Caco-2 (cell line): ENCODE measurements at regions not wholly inside any gene's neighbourhood (a gene's known extent, or its start where the extent isn't known, plus 50 kb on each side); places are given as distances from the start of the nearest gene placed in this dataset.

Experiments
- BruUV-seq: library from RNA; stranded (reverse); fragments of 400-500 nt; replicated peaks from 2 replicates; lab custom pipeline; 2021; lab: Mats Ljungman, UMichigan
- CTCF ChIA-PET: fragments of 300-600 bp; sonication (Branson Sonifier 250); formaldehyde crosslinking; loops from one replicate; lab custom pipeline; 2022; ENCODE audit warnings: antibody characterized with exemption; lab: Charles Lee
- POLR2A ChIA-PET: fragments of 300-600 bp; sonication (Branson Sonifier 250); formaldehyde crosslinking; loops from one replicate; lab custom pipeline; 2022; ENCODE audit warnings: antibody characterized with exemption; lab: Charles Lee
- DNase-seq, 2 experiments: peaks; one replicate each; pipeline versions ENCODE4 v3.0.0 to v3.0.0-alpha.2; 2020 to 2022
- H3K27me3 ChIP-seq: replicated peaks from 2 replicates; pipeline ENCODE4 v1.6.0; 2011; ENCODE audit warnings: low read length; ENCODE audit not compliant: control insufficient read depth, insufficient read depth
- H3K36me3 ChIP-seq: 2 replicates; pipeline ENCODE4 v1.5.1; 2011; ENCODE audit warnings: low read length; ENCODE audit not compliant: control insufficient read depth, insufficient read depth
- H3K4me1 ChIP-seq: fragments of 250-450 bp; sonication (Bioruptor Pico); 2 replicates; pipeline ENCODE4 v1.5.1; 2020; ENCODE audit warnings: mild to moderate bottlenecking
- H3K4me3 ChIP-seq: 2 replicates; pipeline ENCODE4 v1.5.1; 2011; ENCODE audit warnings: low read depth, mild to moderate bottlenecking, control low read depth, low read length
- H3K9me3 ChIP-seq: fragments of 250-450 bp; sonication (Bioruptor Pico); 2 replicates; pipeline ENCODE4 v1.5.1; 2020; ENCODE audit warnings: mild to moderate bottlenecking, moderate library complexity
- H3K27ac Mint-ChIP-seq: one replicate; pipeline ENCODE4 v1.8.0; 2022; ENCODE audit warnings: mixed read lengths; ENCODE audit not compliant: unreplicated experiment
- H3K27me3 Mint-ChIP-seq: one replicate; pipeline ENCODE4 v1.8.0; 2022; ENCODE audit warnings: mixed read lengths; ENCODE audit not compliant: insufficient read depth, unreplicated experiment
- H3K36me3 Mint-ChIP-seq: one replicate; pipeline ENCODE4 v1.8.0; 2022; ENCODE audit warnings: mild to moderate bottlenecking, mixed read lengths; ENCODE audit not compliant: insufficient read depth, unreplicated experiment
- H3K4me1 Mint-ChIP-seq: one replicate; pipeline ENCODE4 v1.8.0; 2022; ENCODE audit warnings: low read depth, mixed read lengths; ENCODE audit not compliant: unreplicated experiment
- H3K4me3 Mint-ChIP-seq: one replicate; pipeline ENCODE4 v1.8.0; 2022; ENCODE audit warnings: mild to moderate bottlenecking, moderate library complexity, mixed read lengths; ENCODE audit not compliant: unreplicated experiment
- H3K9me3 Mint-ChIP-seq: one replicate; pipeline ENCODE4 v1.8.0; 2022; ENCODE audit warnings: mixed read lengths; ENCODE audit not compliant: unreplicated experiment
- intact Hi-C: fragments of 100-400 bp; cut with micrococcal nuclease; formaldehyde crosslinking; loops from one replicate; pipeline ENCODE4 v1.10.0; 2022; ENCODE audit not compliant: unreplicated experiment
- TF ChIP-seq, protein P1 (sequence below), 2 experiments: fragments of 200-600 bp in 1 of 2; IDR thresholded peaks; 1 replicate in 1 of 2; 2 replicates in 1 of 2; pipeline versions ENCODE4 v1.5.1 to v1.8.0; 2011 to 2022; ENCODE audit warnings: antibody characterized with exemption in 1 of 2, control low read depth in 1 of 2, inconsistent platforms in 1 of 2, low read depth in 1 of 2, low read length in 1 of 2, mild to moderate bottlenecking in 1 of 2, moderate library complexity in 1 of 2; ENCODE audit not compliant: insufficient read depth in 1 of 2, severe bottlenecking in 1 of 2, unreplicated experiment in 1 of 2

DNA sequence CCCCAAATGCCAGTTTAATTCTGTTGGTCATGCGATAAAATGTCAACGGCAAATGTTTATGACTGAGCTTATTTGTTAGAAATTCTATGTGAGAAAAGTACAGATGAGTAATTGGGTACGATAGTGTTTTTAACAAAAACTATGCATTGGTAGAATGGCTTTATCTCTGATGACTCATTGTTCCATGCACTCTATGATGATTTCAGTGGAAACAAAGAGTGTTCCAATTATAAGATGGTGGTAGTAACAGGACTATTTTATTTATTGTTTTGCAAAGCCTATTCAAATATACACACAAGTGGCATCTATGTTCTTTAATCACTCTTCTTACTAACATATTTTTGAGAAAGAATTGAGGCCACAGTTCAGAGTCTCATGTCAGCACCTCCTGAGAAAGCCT is 353.7 kb upstream of the IRX2 start:
- H3K27ac Mint-ChIP-seq = no peak overlapping the region
- H3K36me3 ChIP-seq = no peaks in the 10 kb centered on the region
- no peak for DNase-seq
- H3K27me3 ChIP-seq = no peaks in the 10 kb centered on the region
- ChIA-PET CTCF (no interaction called here), POLR2A (no interaction called here)
- H3K4me1 Mint-ChIP-seq = no peaks in the 10 kb centered on the region
- no peaks in the 10 kb centered on the region for H3K36me3 Mint-ChIP-seq
- H3K4me1 ChIP-seq = no peaks in the 10 kb centered on the region
- H3K4me3 Mint-ChIP-seq = no peak overlapping the region
- H3K4me3 ChIP-seq = no peak overlapping the region
- intact Hi-C loops = no loop called here
- no peaks in the 10 kb centered on the region for H3K9me3 ChIP-seq
- no TSS peak for BruUV-seq
- TF ChIP-seq, protein P1, sequence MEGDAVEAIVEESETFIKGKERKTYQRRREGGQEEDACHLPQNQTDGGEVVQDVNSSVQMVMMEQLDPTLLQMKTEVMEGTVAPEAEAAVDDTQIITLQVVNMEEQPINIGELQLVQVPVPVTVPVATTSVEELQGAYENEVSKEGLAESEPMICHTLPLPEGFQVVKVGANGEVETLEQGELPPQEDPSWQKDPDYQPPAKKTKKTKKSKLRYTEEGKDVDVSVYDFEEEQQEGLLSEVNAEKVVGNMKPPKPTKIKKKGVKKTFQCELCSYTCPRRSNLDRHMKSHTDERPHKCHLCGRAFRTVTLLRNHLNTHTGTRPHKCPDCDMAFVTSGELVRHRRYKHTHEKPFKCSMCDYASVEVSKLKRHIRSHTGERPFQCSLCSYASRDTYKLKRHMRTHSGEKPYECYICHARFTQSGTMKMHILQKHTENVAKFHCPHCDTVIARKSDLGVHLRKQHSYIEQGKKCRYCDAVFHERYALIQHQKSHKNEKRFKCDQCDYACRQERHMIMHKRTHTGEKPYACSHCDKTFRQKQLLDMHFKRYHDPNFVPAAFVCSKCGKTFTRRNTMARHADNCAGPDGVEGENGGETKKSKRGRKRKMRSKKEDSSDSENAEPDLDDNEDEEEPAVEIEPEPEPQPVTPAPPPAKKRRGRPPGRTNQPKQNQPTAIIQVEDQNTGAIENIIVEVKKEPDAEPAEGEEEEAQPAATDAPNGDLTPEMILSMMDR (IDR thresholded peaks at IDR 0.05; ENCODE audit: insufficient read depth in 1 of 2, low read depth in 1 of 2, low read length in 1 of 2, severe bottlenecking in 1 of 2, unreplicated experiment in 1 of 2) = no peak
- no peaks in the 10 kb centered on the region for H3K9me3 Mint-ChIP-seq
- H3K27me3 Mint-ChIP-seq = no peaks in the 10 kb centered on the region

DNA sequence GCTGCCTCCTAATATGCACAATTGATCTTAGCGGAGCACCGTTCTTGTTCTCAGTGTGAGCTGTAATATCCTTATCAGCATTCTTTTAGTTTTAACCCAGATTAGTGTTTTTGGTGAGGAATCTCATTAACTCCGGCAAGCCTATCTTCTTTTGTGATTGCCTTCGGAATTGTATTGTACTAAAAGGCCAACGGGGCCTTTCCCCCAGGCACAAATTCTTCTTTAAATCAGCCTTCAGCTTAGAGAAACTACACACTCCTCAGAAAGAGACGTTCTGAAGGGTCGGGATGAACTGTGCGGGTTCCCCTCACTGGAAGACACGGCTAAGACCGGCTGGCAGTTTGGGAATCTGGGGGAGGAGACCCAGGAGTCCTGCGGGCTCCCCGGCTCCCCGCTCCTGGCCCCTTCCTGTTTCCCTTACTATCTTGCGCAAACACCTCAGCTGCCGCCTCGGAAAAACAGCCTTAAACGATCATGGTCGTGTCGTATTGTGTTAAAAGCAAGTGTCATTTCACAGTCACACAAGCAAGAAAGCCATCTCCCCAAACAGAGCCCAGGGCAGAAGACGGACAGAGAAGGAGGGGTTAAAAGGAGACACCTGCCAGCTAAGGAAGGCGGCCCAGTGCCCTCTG is 353.1 kb upstream of the IRX2 start:
- H3K4me3 ChIP-seq = no peak overlapping the region
- Mint-ChIP-seq H3K4me3 (peak overlapping the region; percentile 10), H3K27me3 (no peaks in the 10 kb centered on the region), H3K4me1 (no peaks in the 10 kb centered on the region), H3K27ac (no peak overlapping the region), H3K9me3 (no peaks in the 10 kb centered on the region), H3K36me3 (no peaks in the 10 kb centered on the region)
- no peaks in the 10 kb centered on the region for H3K4me1 ChIP-seq
- no TSS peak for BruUV-seq
- ChIA-PET CTCF (no interaction called here), POLR2A (no interaction called here)
- no peaks in the 10 kb centered on the region for H3K9me3 ChIP-seq
- no peak for DNase-seq
- no peaks in the 10 kb centered on the region for H3K27me3 ChIP-seq
- intact Hi-C loops = no loop called here
- TF ChIP-seq, protein P1 (IDR thresholded peaks at IDR 0.05; ENCODE audit: insufficient read depth in 1 of 2, low read depth in 1 of 2, low read length in 1 of 2, severe bottlenecking in 1 of 2, unreplicated experiment in 1 of 2) = no peak
- no peaks in the 10 kb centered on the region for H3K36me3 ChIP-seq

DNA sequence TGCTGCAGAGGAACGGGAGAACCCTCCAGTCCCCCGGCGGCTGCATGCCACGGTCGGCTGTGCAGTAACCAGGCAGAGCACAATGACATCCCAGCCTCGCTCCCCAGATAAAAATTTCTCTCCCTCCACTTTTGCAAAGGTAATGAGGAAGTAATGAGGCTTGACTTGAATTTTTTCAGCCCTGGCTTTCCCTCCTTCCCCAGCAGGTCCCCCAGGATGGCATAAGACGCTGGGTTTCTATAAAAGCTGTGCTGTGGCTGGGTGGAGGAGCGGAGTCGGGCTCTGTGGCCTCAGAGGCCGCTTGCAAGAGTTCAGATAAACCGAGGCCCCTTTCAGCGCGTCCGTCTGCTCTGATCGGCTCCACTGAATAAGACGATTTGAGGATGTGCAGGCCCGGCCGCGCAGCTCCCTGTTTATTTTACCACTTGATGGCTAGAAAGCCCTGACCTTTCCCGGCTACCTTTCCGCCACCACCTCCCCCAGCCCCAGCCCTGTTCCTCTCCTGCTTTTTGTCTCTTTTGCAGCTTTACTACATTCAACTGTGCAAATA is 351.9 kb upstream of the IRX2 start:
- no peaks in the 10 kb centered on the region for H3K36me3 ChIP-seq
- ChIA-PET POLR2A (no interaction called here), CTCF (no interaction called here)
- H3K4me3 ChIP-seq = no peak overlapping the region
- Mint-ChIP-seq H3K9me3 (no peaks in the 10 kb centered on the region), H3K4me1 (no peaks in the 10 kb centered on the region), H3K4me3 (no peak overlapping the region), H3K27me3 (peaks cover 3% of the 10 kb centered on the region), H3K36me3 (no peaks in the 10 kb centered on the region), H3K27ac (no peak overlapping the region)
- DNase-seq = no peak
- TF ChIP-seq, protein P1 (IDR thresholded peaks at IDR 0.05; ENCODE audit: insufficient read depth in 1 of 2, low read depth in 1 of 2, low read length in 1 of 2, severe bottlenecking in 1 of 2, unreplicated experiment in 1 of 2) = no peak
- no peaks in the 10 kb centered on the region for H3K9me3 ChIP-seq
- no peaks in the 10 kb centered on the region for H3K27me3 ChIP-seq
- intact Hi-C loops = no loop called here
- no TSS peak for BruUV-seq
- H3K4me1 ChIP-seq = no peaks in the 10 kb centered on the region
